Liver (tissue), 3 donors: ENCODE measurements at regions not wholly inside any gene's neighbourhood (a gene's known extent, or its start where the extent isn't known, plus 50 kb on each side); places are given as distances from the start of the nearest gene placed in this dataset.
A peak's percentile ranks its signal among the peaks of the same experiment; 100 is the strongest.

Experiments used
- ATF3 ChIP-seq: IDR thresholded peaks from 2 replicates; pipeline ENCODE4 v1.6.1; 2016; ENCODE audit warnings: antibody characterized with exemption
- FOXA1 ChIP-seq: IDR thresholded peaks from 2 replicates; pipeline ENCODE4 v1.6.1; 2016; ENCODE audit warnings: antibody characterized with exemption
- GABPA ChIP-seq, 2 donors: IDR thresholded peaks in 1 of 2; conservative IDR thresholded peaks in 1 of 2; 2 replicates each; pipeline ENCODE4 v1.6.1; 2016; ENCODE audit warnings: antibody characterized with exemption in 2 of 2, mild to moderate bottlenecking in 1 of 2, moderate library complexity in 1 of 2
- HNF4G ChIP-seq: IDR thresholded peaks from 2 replicates; pipeline ENCODE4 v1.6.1; 2016; ENCODE audit warnings: antibody characterized with exemption
- JUND ChIP-seq, 2 donors: IDR thresholded peaks; 2 replicates each; pipeline ENCODE4 v1.6.1; 2016; ENCODE audit warnings: antibody characterized with exemption in 2 of 2
- RAD21 ChIP-seq, 2 donors: IDR thresholded peaks; 2 replicates each; pipeline ENCODE4 v1.6.1; 2016; ENCODE audit warnings: antibody characterized with exemption in 2 of 2, mild to moderate bottlenecking in 2 of 2
- RXRA ChIP-seq, 2 donors: IDR thresholded peaks; 2 replicates each; pipeline ENCODE4 v1.6.1; 2017 to 2018; ENCODE audit warnings: antibody characterized with exemption in 2 of 2, mild to moderate bottlenecking in 1 of 2
- SP1 ChIP-seq: IDR thresholded peaks from 2 replicates; pipeline ENCODE4 v1.6.1; 2018; ENCODE audit warnings: antibody characterized with exemption, mild to moderate bottlenecking
- TAF1 ChIP-seq: conservative IDR thresholded peaks from 2 replicates; pipeline ENCODE4 v1.6.1; 2016; ENCODE audit warnings: antibody characterized with exemption, mild to moderate bottlenecking
- TF ChIP-seq, protein P1 (sequence below): IDR thresholded peaks from 2 replicates; pipeline ENCODE4 v1.6.1; 2016; ENCODE audit warnings: antibody characterized with exemption
- TF ChIP-seq, protein P2 (sequence below): fragments of 150-350 bp; IDR thresholded peaks from 2 replicates; pipeline ENCODE4 v1.5.1; 2017; ENCODE audit warnings: improper control_type of control experiment, low read depth, low read length; ENCODE audit not compliant: missing input control
- TF ChIP-seq, protein P3 (sequence below): IDR thresholded peaks from 2 replicates; pipeline ENCODE4 v1.6.1; 2016; ENCODE audit warnings: antibody characterized with exemption, mild to moderate bottlenecking
- TF ChIP-seq, protein P4 (sequence below): IDR thresholded peaks from 2 replicates; pipeline ENCODE4 v1.6.1; 2016; ENCODE audit warnings: antibody characterized with exemption
- donor health status: healthy.
- donor health status: healthy.

- TF ChIP-seq, protein P1, sequence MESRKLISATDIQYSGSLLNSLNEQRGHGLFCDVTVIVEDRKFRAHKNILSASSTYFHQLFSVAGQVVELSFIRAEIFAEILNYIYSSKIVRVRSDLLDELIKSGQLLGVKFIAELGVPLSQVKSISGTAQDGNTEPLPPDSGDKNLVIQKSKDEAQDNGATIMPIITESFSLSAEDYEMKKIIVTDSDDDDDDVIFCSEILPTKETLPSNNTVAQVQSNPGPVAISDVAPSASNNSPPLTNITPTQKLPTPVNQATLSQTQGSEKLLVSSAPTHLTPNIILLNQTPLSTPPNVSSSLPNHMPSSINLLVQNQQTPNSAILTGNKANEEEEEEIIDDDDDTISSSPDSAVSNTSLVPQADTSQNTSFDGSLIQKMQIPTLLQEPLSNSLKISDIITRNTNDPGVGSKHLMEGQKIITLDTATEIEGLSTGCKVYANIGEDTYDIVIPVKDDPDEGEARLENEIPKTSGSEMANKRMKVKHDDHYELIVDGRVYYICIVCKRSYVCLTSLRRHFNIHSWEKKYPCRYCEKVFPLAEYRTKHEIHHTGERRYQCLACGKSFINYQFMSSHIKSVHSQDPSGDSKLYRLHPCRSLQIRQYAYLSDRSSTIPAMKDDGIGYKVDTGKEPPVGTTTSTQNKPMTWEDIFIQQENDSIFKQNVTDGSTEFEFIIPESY = no peak
- TF ChIP-seq, protein P2, sequence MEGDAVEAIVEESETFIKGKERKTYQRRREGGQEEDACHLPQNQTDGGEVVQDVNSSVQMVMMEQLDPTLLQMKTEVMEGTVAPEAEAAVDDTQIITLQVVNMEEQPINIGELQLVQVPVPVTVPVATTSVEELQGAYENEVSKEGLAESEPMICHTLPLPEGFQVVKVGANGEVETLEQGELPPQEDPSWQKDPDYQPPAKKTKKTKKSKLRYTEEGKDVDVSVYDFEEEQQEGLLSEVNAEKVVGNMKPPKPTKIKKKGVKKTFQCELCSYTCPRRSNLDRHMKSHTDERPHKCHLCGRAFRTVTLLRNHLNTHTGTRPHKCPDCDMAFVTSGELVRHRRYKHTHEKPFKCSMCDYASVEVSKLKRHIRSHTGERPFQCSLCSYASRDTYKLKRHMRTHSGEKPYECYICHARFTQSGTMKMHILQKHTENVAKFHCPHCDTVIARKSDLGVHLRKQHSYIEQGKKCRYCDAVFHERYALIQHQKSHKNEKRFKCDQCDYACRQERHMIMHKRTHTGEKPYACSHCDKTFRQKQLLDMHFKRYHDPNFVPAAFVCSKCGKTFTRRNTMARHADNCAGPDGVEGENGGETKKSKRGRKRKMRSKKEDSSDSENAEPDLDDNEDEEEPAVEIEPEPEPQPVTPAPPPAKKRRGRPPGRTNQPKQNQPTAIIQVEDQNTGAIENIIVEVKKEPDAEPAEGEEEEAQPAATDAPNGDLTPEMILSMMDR = no peak
- TF ChIP-seq ATF3 (no peak), RAD21 (IDR thresholded peaks at IDR 0.05) (no peak), FOXA1 (no peak), JUND (IDR thresholded peaks at IDR 0.05) (no peak), TAF1 (no peak), GABPA (IDR thresholded peaks at IDR 0.05 in 1 of 2, conservative IDR thresholded peaks at IDR 0.05 in 1 of 2) (no peak), HNF4G (no peak), SP1 (peak; percentile 24), RXRA (IDR thresholded peaks at IDR 0.05) (peak in 1 of 2 donors; percentile 27)
- TF ChIP-seq, protein P3, sequence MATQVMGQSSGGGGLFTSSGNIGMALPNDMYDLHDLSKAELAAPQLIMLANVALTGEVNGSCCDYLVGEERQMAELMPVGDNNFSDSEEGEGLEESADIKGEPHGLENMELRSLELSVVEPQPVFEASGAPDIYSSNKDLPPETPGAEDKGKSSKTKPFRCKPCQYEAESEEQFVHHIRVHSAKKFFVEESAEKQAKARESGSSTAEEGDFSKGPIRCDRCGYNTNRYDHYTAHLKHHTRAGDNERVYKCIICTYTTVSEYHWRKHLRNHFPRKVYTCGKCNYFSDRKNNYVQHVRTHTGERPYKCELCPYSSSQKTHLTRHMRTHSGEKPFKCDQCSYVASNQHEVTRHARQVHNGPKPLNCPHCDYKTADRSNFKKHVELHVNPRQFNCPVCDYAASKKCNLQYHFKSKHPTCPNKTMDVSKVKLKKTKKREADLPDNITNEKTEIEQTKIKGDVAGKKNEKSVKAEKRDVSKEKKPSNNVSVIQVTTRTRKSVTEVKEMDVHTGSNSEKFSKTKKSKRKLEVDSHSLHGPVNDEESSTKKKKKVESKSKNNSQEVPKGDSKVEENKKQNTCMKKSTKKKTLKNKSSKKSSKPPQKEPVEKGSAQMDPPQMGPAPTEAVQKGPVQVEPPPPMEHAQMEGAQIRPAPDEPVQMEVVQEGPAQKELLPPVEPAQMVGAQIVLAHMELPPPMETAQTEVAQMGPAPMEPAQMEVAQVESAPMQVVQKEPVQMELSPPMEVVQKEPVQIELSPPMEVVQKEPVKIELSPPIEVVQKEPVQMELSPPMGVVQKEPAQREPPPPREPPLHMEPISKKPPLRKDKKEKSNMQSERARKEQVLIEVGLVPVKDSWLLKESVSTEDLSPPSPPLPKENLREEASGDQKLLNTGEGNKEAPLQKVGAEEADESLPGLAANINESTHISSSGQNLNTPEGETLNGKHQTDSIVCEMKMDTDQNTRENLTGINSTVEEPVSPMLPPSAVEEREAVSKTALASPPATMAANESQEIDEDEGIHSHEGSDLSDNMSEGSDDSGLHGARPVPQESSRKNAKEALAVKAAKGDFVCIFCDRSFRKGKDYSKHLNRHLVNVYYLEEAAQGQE = no peak
- TF ChIP-seq, protein P4, sequence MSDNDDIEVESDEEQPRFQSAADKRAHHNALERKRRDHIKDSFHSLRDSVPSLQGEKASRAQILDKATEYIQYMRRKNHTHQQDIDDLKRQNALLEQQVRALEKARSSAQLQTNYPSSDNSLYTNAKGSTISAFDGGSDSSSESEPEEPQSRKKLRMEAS = no peak
Measured at GRCh38 chr14:31930493-31931240, 146.4 kb upstream of the ARHGAP5 start.
